ENCODE measurements at regions not wholly inside any gene's neighbourhood (a gene's known extent, or its start where the extent isn't known, plus 50 kb on each side); places are given as distances from the start of the nearest gene placed in this dataset.

DNA sequence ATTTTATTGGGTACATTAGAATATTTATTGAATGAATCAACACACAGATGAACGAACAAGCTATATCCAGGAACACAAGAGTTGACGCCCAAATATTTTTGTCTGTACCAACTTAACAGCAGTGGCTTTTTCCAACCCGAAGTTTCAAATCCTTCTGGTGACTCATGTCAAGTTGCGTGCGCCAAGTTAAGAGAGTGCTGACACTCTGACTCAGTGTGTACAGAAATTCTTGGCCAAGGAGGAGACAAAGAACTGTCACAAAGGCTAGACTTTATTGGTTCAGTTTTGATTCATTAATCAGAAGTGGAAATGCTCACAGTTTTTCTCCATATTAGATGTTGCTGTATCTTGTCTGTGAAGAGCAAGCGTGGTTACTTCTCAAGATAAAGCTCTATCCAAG, 59.6 kb upstream of the TSC22D2 start:
- H3K4me3 ChIP-seq (replicated peaks; ENCODE audit: low read depth, low read length) = no peak overlapping the region
- TF ChIP-seq CTCF (IDR thresholded peaks at IDR 0.05; ENCODE audit: low read length, missing control alignments) = no peak
- peak; percentile 87 for DNase-seq (ENCODE audit: low read depth)

DNA sequence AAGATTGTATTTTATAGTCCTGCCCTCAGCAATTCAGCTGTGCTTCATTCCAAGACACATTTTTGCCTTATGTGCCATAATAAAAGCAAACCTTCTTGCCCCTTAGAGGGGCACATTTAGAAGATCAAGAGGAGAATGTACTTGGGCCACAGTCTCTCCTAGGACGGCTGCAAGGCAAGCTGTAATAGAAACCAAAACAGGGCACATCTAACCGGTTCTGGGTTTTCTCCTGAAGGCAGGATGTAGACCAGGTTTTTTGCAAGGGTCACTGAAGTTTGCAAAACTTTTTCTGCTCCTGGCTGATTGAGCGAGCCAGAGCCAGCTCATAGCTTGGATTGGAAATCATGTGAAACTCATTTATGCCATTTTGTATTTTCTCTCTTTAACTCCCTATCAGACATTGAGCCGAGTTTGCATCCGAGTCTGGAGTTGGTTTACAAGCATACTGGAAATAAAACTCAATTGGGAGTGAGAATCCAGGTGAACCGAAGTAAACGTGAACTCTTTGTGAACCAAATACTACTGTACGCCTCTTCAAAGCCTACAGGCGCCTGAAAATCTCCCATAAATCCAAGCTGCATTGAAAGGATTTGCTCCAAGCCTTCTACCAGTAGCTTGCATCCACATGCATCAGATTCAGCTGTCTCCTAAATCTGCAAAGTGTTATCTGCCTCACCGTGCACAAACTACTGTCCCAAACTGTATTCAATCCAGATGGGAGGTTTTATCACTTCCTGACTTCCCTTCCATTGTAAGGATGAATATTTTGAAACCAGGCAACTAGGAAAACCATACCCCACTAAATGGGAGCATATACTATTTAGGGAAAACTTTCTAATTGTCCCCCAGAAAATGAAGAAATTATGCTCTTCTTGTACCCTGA, 60.9 kb upstream of the TSC22D2 start:
- no peak for DNase-seq (ENCODE audit: low read depth)
- TF ChIP-seq CTCF (IDR thresholded peaks at IDR 0.05; ENCODE audit: low read length, missing control alignments) = no peak
- H3K4me3 ChIP-seq (replicated peaks; ENCODE audit: low read depth, low read length) = no peak overlapping the region

- TF ChIP-seq CTCF (IDR thresholded peaks at IDR 0.05; ENCODE audit: low read length, missing control alignments) = no peak
- no peak for DNase-seq (ENCODE audit: low read depth)
- no peak overlapping the region for H3K4me3 ChIP-seq (replicated peaks; ENCODE audit: low read depth, low read length)
Observed at GRCh38 chr3:150346266-150346665, 61.8 kb upstream of the TSC22D2 start.

- no peak overlapping the region for H3K4me3 ChIP-seq (replicated peaks; ENCODE audit: low read depth, low read length)
- no peak for TF ChIP-seq CTCF (IDR thresholded peaks at IDR 0.05; ENCODE audit: low read length, missing control alignments)
- DNase-seq (ENCODE audit: low read depth) = no peak
Observed at GRCh38 chr3:150345021-150345538, 63.0 kb upstream of the TSC22D2 start.

DNA sequence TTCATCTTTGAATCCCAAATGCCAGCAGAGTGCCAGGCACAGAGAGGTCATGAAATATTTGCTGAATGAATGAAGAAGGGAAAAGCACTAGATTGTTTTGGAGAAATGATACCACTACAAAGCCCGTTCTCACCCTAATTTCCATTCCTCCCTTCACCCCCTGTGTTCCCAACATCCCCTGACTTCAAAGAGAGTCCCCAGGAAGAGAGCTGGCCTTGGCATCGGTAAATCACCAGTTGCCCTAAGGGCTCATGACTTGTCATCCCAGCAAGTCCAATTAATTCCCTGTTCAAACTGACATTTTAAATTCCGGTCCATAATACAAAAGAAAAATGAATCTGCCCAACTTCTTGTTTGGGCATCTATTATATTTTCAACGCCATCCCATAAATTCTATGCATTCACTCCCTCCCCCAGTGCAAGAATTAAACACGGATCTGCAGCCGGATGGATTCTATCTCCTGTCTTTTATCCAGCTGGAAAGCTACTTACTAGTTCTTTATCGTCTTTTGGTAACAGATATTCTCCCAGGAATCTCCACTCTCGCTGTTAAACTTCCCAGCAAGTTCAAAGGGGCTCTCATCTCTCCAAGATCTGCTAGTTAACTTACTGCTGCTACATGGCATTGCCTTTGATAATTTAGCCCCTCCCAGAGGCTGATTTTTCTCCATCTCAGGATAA, 63.9 kb upstream of the TSC22D2 start:
- no peak for TF ChIP-seq CTCF (IDR thresholded peaks at IDR 0.05; ENCODE audit: low read length, missing control alignments)
- no peak overlapping the region for H3K4me3 ChIP-seq (replicated peaks; ENCODE audit: low read depth, low read length)

DNA sequence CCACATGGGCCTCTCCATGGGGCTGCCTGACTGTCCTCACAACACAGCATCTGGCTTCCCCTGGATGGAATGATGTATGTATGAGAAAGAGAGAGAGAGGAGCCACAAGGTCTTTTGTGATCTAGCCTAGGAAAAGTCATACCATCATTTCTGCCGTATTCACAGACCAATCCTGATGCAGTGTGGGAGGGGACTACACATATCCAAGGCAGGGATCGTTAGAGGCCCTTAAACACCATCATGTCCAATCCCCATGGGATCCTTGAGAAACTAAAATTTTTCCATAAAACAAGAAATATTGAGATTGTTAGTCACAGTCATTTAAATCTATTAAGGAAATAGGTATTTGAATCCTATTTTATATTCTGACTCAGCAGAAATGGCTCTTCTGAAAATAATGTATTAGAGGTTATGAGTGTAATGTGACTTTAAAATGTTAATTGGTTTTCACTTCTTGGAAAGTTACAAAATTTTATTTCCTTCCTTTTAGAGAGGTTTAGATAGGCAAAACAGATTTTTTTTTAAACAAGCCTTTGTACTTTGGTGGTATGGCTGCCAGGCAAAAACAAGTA, 65.1 kb upstream of the TSC22D2 start:
- no peak for TF ChIP-seq CTCF (IDR thresholded peaks at IDR 0.05; ENCODE audit: low read length, missing control alignments)
- no peak overlapping the region for H3K4me3 ChIP-seq (replicated peaks; ENCODE audit: low read depth, low read length)
- DNase-seq (ENCODE audit: low read depth) = no peak

More for the DNA sequence above, 63.9 kb upstream of the TSC22D2 start:
- no peak for DNase-seq (ENCODE audit: low read depth)

Measured in fibroblast of pulmonary artery (primary cell).